Tibial nerve (tissue), 4 donors: ENCODE measurements at regions not wholly inside any gene's neighbourhood (a gene's known extent, or its start where the extent isn't known, plus 50 kb on each side); places are given as distances from the start of the nearest gene placed in this dataset.

ENCODE experiments used
- CTCF ChIP-seq, 5 experiments: fragments of 200-600 bp in 3 of 5; fragments of 450-650 bp in 2 of 5; sonication (generic) in 3 of 5; IDR thresholded peaks; one replicate each; pipeline ENCODE4 v1.5.1; 2016 to 2019; ENCODE audit warnings: antibody characterized with exemption in 5 of 5, mild to moderate bottlenecking in 3 of 5, moderate library complexity in 2 of 5
- EP300 ChIP-seq, 2 donors: sonication (generic); formaldehyde crosslinking; IDR thresholded peaks; one replicate each; pipeline ENCODE4 v1.6.1; 2017; ENCODE audit warnings: antibody characterized with exemption in 2 of 2, mild to moderate bottlenecking in 1 of 2
- POLR2A ChIP-seq, 2 donors: fragments of 450-650 bp; IDR thresholded peaks; one replicate each; pipeline ENCODE4 v1.6.1; 2017; ENCODE audit warnings: antibody characterized with exemption in 2 of 2, mild to moderate bottlenecking in 2 of 2, moderate library complexity in 2 of 2

DNA sequence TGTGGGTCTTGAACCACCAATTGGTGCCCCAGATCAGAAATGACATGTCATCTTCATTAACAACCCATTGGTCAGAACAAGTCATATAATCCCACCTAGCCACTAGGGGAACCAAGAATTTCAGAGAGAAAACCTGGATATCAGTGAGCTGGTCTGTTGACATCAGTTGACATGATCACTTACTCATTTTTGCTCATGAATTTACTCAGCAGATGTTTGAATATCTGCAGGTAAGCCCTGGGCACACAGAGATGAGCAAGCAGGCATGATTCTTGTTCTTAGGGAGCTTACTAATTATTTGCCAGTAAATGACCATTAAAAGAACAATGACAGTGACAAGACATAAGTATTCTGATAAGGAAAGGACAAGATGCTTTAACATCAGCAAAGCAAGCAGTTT, 64.3 kb upstream of the PLCL2 start:
- TF ChIP-seq CTCF (IDR thresholded peaks at IDR 0.05) (no peak), POLR2A (IDR thresholded peaks at IDR 0.05) (no peak), EP300 (IDR thresholded peaks at IDR 0.05) (no peak)
